22Rv1 (cell line): ENCODE measurements at regions not wholly inside any gene's neighbourhood (a gene's known extent, or its start where the extent isn't known, plus 50 kb on each side); places are given as distances from the start of the nearest gene placed in this dataset.

ENCODE experiments used
- H3K27ac ChIP-seq: fragments of 450-650 bp; 2 replicates; pipeline ENCODE4 v1.5.1; 2017
- CTCF ChIP-seq: fragments of 450-650 bp; IDR thresholded peaks from 2 replicates; pipeline ENCODE4 v1.5.1; 2017; ENCODE audit warnings: mild to moderate bottlenecking
- ZFX ChIP-seq: fragments of 450-650 bp; IDR thresholded peaks from 2 replicates; pipeline ENCODE4 v1.6.1; 2017; ENCODE audit warnings: antibody characterized with exemption, borderline replicate concordance

GRCh38 chr15:31523027-31523654 lies 196.5 kb downstream of the KLF13 start:
- TF ChIP-seq ZFX, result no peak
- TF ChIP-seq CTCF, result no peak
- H3K27ac ChIP-seq, result no peak overlapping the region

GRCh38 chr15:31523655-31524049 lies 197.0 kb downstream of the KLF13 start:
- H3K27ac ChIP-seq, result no peak overlapping the region
- TF ChIP-seq ZFX, result no peak
- no peak for TF ChIP-seq CTCF

GRCh38 chr15:31525185-31525695 lies 198.6 kb downstream of the KLF13 start:
- H3K27ac ChIP-seq, result no peak overlapping the region
- TF ChIP-seq CTCF, result no peak
- no peak for TF ChIP-seq ZFX

GRCh38 chr15:31525988-31526665 lies 199.5 kb downstream of the KLF13 start:
- TF ChIP-seq ZFX, result no peak
- TF ChIP-seq CTCF, result no peak
- H3K27ac ChIP-seq, result no peak overlapping the region

GRCh38 chr15:31526916-31527690 lies 200.5 kb downstream of the KLF13 start:
- TF ChIP-seq ZFX (no peak), CTCF (no peak)
- H3K27ac ChIP-seq, result no peak overlapping the region

- H3K27ac ChIP-seq, result no peak overlapping the region
- TF ChIP-seq ZFX (no peak), CTCF (no peak)
Observed at GRCh38 chr15:31528846-31529245, 202.2 kb downstream of the KLF13 start.
